ENCODE measurements at regions not wholly inside any gene's neighbourhood (a gene's known extent, or its start where the extent isn't known, plus 50 kb on each side); places are given as distances from the start of the nearest gene placed in this dataset.

DNA sequence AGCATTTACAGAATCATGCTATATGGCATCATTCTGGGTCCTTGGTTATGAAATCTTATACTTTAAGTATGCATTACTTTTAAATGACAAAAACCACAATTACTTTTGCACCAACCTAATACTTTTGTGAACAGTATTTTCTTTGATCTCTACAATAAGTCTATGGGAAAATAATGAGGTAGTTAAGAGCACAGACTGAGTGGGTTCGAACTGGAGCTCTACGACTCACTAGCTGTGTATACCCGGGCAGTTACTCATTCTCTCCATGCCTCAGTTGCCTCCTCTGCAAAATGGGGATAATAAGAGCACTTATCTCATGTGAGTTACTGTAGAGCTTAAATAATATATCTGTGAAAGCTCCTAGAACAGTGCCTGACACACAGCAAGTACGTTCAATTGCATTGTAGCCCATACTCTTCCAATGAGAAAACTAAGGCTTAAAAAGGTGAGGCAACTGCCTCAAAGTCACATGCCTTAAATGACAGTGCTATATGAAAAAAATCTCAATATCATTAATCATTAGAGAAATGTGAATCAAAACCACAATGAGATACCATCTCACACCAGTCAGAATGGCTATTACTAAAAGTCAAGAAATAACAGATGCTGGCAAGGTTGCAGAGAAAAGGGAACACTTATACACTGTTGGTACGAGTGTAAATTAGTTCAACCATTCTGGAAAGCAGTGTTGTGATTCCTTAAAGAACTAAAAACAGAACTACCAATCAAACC is 151.5 kb downstream of the CHIC2 start:
- TF ChIP-seq, protein P1, sequence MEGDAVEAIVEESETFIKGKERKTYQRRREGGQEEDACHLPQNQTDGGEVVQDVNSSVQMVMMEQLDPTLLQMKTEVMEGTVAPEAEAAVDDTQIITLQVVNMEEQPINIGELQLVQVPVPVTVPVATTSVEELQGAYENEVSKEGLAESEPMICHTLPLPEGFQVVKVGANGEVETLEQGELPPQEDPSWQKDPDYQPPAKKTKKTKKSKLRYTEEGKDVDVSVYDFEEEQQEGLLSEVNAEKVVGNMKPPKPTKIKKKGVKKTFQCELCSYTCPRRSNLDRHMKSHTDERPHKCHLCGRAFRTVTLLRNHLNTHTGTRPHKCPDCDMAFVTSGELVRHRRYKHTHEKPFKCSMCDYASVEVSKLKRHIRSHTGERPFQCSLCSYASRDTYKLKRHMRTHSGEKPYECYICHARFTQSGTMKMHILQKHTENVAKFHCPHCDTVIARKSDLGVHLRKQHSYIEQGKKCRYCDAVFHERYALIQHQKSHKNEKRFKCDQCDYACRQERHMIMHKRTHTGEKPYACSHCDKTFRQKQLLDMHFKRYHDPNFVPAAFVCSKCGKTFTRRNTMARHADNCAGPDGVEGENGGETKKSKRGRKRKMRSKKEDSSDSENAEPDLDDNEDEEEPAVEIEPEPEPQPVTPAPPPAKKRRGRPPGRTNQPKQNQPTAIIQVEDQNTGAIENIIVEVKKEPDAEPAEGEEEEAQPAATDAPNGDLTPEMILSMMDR (conservative IDR thresholded peaks at IDR 0.05; ENCODE audit: low read depth in 2 of 2), result no peak
- TF ChIP-seq POLR2AphosphoS5 (IDR thresholded peaks at IDR 0.05; ENCODE audit: low read depth) (no peak), EZH2phosphoT487 (IDR thresholded peaks at IDR 0.05; ENCODE audit: unreplicated experiment) (no peak), EZH2 (IDR thresholded peaks at IDR 0.05; ENCODE audit: low read depth, unreplicated experiment) (no peak), NANOG (IDR thresholded peaks at IDR 0.05; ENCODE audit: borderline replicate concordance) (no peak), ZNF114 (CRISPR knock-in tag; IDR thresholded peaks at IDR 0.05) (no peak), JUNB (IDR thresholded peaks at IDR 0.05; ENCODE audit: unreplicated experiment) (no peak), CREB1 (CRISPR knock-in tag; IDR thresholded peaks at IDR 0.05; ENCODE audit: low read depth) (no peak), ZNF331 (CRISPR knock-in tag; IDR thresholded peaks at IDR 0.05; ENCODE audit: low read depth) (no peak), STAT1 (IDR thresholded peaks at IDR 0.05; ENCODE audit: unreplicated experiment) (no peak)
- TF ChIP-seq, protein P2, sequence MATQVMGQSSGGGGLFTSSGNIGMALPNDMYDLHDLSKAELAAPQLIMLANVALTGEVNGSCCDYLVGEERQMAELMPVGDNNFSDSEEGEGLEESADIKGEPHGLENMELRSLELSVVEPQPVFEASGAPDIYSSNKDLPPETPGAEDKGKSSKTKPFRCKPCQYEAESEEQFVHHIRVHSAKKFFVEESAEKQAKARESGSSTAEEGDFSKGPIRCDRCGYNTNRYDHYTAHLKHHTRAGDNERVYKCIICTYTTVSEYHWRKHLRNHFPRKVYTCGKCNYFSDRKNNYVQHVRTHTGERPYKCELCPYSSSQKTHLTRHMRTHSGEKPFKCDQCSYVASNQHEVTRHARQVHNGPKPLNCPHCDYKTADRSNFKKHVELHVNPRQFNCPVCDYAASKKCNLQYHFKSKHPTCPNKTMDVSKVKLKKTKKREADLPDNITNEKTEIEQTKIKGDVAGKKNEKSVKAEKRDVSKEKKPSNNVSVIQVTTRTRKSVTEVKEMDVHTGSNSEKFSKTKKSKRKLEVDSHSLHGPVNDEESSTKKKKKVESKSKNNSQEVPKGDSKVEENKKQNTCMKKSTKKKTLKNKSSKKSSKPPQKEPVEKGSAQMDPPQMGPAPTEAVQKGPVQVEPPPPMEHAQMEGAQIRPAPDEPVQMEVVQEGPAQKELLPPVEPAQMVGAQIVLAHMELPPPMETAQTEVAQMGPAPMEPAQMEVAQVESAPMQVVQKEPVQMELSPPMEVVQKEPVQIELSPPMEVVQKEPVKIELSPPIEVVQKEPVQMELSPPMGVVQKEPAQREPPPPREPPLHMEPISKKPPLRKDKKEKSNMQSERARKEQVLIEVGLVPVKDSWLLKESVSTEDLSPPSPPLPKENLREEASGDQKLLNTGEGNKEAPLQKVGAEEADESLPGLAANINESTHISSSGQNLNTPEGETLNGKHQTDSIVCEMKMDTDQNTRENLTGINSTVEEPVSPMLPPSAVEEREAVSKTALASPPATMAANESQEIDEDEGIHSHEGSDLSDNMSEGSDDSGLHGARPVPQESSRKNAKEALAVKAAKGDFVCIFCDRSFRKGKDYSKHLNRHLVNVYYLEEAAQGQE (IDR thresholded peaks at IDR 0.05; ENCODE audit: unreplicated experiment), result no peak
- TF ChIP-seq, protein P3, sequence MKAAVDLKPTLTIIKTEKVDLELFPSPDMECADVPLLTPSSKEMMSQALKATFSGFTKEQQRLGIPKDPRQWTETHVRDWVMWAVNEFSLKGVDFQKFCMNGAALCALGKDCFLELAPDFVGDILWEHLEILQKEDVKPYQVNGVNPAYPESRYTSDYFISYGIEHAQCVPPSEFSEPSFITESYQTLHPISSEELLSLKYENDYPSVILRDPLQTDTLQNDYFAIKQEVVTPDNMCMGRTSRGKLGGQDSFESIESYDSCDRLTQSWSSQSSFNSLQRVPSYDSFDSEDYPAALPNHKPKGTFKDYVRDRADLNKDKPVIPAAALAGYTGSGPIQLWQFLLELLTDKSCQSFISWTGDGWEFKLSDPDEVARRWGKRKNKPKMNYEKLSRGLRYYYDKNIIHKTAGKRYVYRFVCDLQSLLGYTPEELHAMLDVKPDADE (IDR thresholded peaks at IDR 0.05), result no peak
- TF ChIP-seq, protein P4, sequence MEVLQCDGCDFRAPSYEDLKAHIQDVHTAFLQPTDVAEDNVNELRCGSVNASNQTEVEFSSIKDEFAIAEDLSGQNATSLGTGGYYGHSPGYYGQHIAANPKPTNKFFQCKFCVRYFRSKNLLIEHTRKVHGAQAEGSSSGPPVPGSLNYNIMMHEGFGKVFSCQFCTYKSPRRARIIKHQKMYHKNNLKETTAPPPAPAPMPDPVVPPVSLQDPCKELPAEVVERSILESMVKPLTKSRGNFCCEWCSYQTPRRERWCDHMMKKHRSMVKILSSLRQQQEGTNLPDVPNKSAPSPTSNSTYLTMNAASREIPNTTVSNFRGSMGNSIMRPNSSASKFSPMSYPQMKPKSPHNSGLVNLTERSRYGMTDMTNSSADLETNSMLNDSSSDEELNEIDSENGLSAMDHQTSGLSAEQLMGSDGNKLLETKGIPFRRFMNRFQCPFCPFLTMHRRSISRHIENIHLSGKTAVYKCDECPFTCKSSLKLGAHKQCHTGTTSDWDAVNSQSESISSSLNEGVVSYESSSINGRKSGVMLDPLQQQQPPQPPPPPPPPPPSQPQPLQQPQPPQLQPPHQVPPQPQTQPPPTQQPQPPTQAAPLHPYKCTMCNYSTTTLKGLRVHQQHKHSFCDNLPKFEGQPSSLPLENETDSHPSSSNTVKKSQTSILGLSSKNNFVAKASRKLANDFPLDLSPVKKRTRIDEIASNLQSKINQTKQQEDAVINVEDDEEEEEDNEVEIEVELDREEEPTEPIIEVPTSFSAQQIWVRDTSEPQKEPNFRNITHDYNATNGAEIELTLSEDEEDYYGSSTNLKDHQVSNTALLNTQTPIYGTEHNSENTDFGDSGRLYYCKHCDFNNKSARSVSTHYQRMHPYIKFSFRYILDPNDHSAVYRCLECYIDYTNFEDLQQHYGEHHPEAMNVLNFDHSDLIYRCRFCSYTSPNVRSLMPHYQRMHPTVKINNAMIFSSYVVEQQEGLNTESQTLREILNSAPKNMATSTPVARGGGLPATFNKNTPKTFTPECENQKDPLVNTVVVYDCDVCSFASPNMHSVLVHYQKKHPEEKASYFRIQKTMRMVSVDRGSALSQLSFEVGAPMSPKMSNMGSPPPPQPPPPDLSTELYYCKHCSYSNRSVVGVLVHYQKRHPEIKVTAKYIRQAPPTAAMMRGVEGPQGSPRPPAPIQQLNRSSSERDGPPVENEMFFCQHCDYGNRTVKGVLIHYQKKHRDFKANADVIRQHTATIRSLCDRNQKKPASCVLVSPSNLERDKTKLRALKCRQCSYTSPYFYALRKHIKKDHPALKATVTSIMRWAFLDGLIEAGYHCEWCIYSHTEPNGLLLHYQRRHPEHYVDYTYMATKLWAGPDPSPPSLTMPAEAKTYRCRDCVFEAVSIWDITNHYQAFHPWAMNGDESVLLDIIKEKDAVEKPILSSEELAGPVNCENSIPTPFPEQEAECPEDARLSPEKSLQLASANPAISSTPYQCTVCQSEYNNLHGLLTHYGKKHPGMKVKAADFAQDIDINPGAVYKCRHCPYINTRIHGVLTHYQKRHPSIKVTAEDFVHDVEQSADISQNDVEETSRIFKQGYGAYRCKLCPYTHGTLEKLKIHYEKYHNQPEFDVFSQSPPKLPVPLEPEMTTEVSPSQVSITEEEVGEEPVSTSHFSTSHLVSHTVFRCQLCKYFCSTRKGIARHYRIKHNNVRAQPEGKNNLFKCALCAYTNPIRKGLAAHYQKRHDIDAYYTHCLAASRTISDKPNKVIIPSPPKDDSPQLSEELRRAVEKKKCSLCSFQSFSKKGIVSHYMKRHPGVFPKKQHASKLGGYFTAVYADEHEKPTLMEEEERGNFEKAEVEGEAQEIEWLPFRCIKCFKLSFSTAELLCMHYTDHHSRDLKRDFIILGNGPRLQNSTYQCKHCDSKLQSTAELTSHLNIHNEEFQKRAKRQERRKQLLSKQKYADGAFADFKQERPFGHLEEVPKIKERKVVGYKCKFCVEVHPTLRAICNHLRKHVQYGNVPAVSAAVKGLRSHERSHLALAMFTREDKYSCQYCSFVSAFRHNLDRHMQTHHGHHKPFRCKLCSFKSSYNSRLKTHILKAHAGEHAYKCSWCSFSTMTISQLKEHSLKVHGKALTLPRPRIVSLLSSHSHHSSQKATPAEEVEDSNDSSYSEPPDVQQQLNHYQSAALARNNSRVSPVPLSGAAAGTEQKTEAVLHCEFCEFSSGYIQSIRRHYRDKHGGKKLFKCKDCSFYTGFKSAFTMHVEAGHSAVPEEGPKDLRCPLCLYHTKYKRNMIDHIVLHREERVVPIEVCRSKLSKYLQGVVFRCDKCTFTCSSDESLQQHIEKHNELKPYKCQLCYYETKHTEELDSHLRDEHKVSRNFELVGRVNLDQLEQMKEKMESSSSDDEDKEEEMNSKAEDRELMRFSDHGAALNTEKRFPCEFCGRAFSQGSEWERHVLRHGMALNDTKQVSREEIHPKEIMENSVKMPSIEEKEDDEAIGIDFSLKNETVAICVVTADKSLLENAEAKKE (CRISPR knock-in tag; IDR thresholded peaks at IDR 0.05), result no peak

Data from GM23338 (cell line).